HepG2 (cell line): ENCODE measurements at regions not wholly inside any gene's neighbourhood (a gene's known extent, or its start where the extent isn't known, plus 50 kb on each side); places are given as distances from the start of the nearest gene placed in this dataset.

Experiments
- ATAC-seq: fragments of 200-7000 bp; cut with Tn5 transposase; 3 replicates; pipeline ENCODE4 v1.9.1; 2020; ENCODE audit warnings: mild to moderate bottlenecking, moderate library complexity
- BruUV-seq: library from RNA; stranded (reverse); fragments of 400-500 nt; replicated peaks from 2 replicates; lab custom pipeline; 2021; lab: Mats Ljungman, UMichigan
- CTCF ChIA-PET: fragments of 300-600 bp; formaldehyde crosslinking; extraction: SDS; loops from one replicate; lab custom pipeline; 2021; ENCODE audit warnings: low total read pairs, inconsistent platforms, low intra/inter-chr PET ratio; lab: Yijun Ruan, JAX
- POLR2A ChIA-PET: fragments of 350-600 bp; sonication (Branson Sonifier 250); formaldehyde crosslinking; loops from one replicate; lab custom pipeline; 2020; ENCODE audit warnings: antibody characterized with exemption, inconsistent platforms; lab: Yijun Ruan, JAX
- DNase-seq: peaks from one replicate; pipeline ENCODE4 v3.0.0-alpha.2; 2015; ENCODE audit warnings: low spot score
- FAIRE-seq: peaks from 3 replicates; lab custom pipeline; 2011; peaks lifted over from hg19 to GRCh38; lab: Jason Lieb, UNC
- H2AFZ ChIP-seq: one replicate; pipeline ENCODE4 v1.6.1; 2011; ENCODE audit warnings: low read length, inconsistent platforms
- H3K27ac ChIP-seq: fragments of 300-600 bp; 3 replicates; pipeline ENCODE4 v1.8.0; 2011; ENCODE audit warnings: mixed run types, mild to moderate bottlenecking, mixed read lengths, low read length, inconsistent platforms; ENCODE audit not compliant: insufficient read depth; ENCODE audit errors: extremely low read length
- H3K27me3 ChIP-seq, 2 experiments: fragments of 200-600 bp in 1 of 2; 2 replicates in 1 of 2; 3 replicates in 1 of 2; pipeline versions ENCODE4 v1.6.0 to v1.8.0; 2011; ENCODE audit warnings: low read length in 2 of 2, mild to moderate bottlenecking in 2 of 2, moderate library complexity in 2 of 2, inconsistent platforms in 1 of 2; ENCODE audit not compliant: insufficient read depth in 2 of 2, control insufficient read depth in 1 of 2
- H3K36me3 ChIP-seq, 2 experiments: fragments of 200-600 bp in 1 of 2; replicated peaks in 1 of 2; 2 replicates in 1 of 2; 3 replicates in 1 of 2; pipeline versions ENCODE4 v1.5.1 to v1.8.0; 2011; ENCODE audit warnings: low read length in 2 of 2, inconsistent platforms in 1 of 2; ENCODE audit not compliant: insufficient read depth in 2 of 2, control insufficient read depth in 1 of 2
- H3K4me1 ChIP-seq: 2 replicates; pipeline ENCODE4 v1.5.1; 2012; ENCODE audit warnings: low read length, inconsistent platforms; ENCODE audit not compliant: insufficient read depth
- H3K4me2 ChIP-seq: 2 replicates; pipeline ENCODE4 v1.6.0; 2011; ENCODE audit warnings: low read depth, low read length, inconsistent platforms
- H3K4me3 ChIP-seq, 3 experiments: fragments of 200-600 bp in 1 of 3; sonication (generic), shearing (Covaris generic) in 1 of 3; replicated peaks in 1 of 3; 2 replicates each; pipeline ENCODE4 v1.5.1; 2011 to 2016; ENCODE audit warnings: low read length in 3 of 3, inconsistent platforms in 2 of 3, low read depth in 2 of 3, mild to moderate bottlenecking in 2 of 3, control low read depth in 1 of 3, mixed read lengths in 1 of 3; ENCODE audit not compliant: insufficient read depth in 1 of 3
- H3K79me2 ChIP-seq: one replicate; pipeline ENCODE4 v1.6.1; 2011; ENCODE audit warnings: low read length, inconsistent platforms; ENCODE audit not compliant: insufficient read depth
- H3K9ac ChIP-seq: 2 replicates; pipeline ENCODE4 v1.6.0; 2011; ENCODE audit warnings: mild to moderate bottlenecking, low read depth, low read length, inconsistent platforms; ENCODE audit not compliant: insufficient read depth
- H3K9me3 ChIP-seq: 2 replicates; pipeline ENCODE4 v1.5.1; 2012; ENCODE audit warnings: mild to moderate bottlenecking, low read length
- H4K20me1 ChIP-seq: 2 replicates; pipeline ENCODE4 v1.6.0; 2011; ENCODE audit warnings: inconsistent platforms, mild to moderate bottlenecking, low read length, moderate library complexity; ENCODE audit not compliant: insufficient read depth
- FOXO1 ChIP-seq: sonication (generic); formaldehyde crosslinking; IDR thresholded peaks from 2 replicates; pipeline ENCODE4 v1.4.0; 2020; ENCODE audit warnings: missing genetic modification reagents
- SNAPC2 ChIP-seq: sonication (generic); formaldehyde crosslinking; IDR thresholded peaks from 2 replicates; pipeline ENCODE4 v1.8.1; 2022; ENCODE audit warnings: mild to moderate bottlenecking, missing genetic modification reagents
- ZMAT3 ChIP-seq: sonication (generic); formaldehyde crosslinking; conservative IDR thresholded peaks from 2 replicates; pipeline ENCODE4 v1.7.0; 2021; ENCODE audit warnings: missing genetic modification reagents
- WGBS: methylation state at CpG from one replicate; pipeline ENCODE4 v1.1.6; 2017; ENCODE audit warnings: low lambda C conversion rate; 5-methylcytosine and 5-hydroxymethylcytosine counted together
- in situ Hi-C: cut with HindIII; loops from 2 replicates; pipeline ENCODE4 v1.10.0; 2017; ENCODE audit warnings: low pct_unique_long_range_greater_than_20kb; ENCODE audit not compliant: extremely low pct_ligation_motif_present
- intact Hi-C: fragments of 100-400 bp; cut with micrococcal nuclease; formaldehyde crosslinking; loops from one replicate; pipeline ENCODE4 v1.10.0; 2022; ENCODE audit not compliant: unreplicated experiment
- TF ChIP-seq, protein P1 (sequence below): sonication (generic); formaldehyde crosslinking; IDR thresholded peaks from 2 replicates; pipeline ENCODE4 v1.5.0; 2020; ENCODE audit warnings: mild to moderate bottlenecking, missing genetic modification reagents, borderline replicate concordance

DNA sequence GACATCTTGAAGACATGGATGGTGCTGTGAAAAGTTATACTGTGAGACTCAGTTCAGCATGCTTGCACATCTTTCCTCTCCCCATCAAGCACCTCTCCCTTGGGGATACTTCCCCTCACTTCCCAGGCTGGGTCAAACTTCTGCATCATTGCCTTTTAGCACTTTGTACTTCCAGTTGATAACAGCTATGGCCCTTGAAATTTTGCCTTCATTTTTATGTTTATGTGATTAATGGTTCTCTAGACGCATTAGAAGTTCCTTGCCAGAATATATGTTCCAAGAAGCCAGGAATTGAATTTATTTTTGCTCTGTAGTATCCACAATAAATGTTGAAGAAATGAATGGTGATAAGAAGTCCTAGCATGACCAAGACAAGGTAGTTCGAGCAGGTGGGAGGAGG lies 120.9 kb upstream of the ST6GAL2 start:
- intact Hi-C loops = no loop called here
- in situ Hi-C loops = no loop called here
- Histone ChIP-seq H3K27me3 (no peaks in the 10 kb centered on the region), H3K9ac (no peak overlapping the region), H2AFZ (no peak overlapping the region), H3K36me3 (no peaks in the 10 kb centered on the region), H3K27ac (no peak overlapping the region), H3K79me2 (no peaks in the 10 kb centered on the region), H3K4me2 (no peak overlapping the region), H3K4me3 (no peak overlapping the region), H3K4me1 (no peaks in the 10 kb centered on the region), H3K9me3 (no peaks in the 10 kb centered on the region), H4K20me1 (no peaks in the 10 kb centered on the region)
- no peak for DNase-seq
- no peak for FAIRE-seq
- 1% methylated on average over 2 of the region's 2 CpGs for WGBS
- ChIA-PET CTCF (no interaction called here), POLR2A (no interaction called here)
- no peak for TF ChIP-seq FOXO1 (CRISPR knock-in tag)
- TF ChIP-seq, protein P1, sequence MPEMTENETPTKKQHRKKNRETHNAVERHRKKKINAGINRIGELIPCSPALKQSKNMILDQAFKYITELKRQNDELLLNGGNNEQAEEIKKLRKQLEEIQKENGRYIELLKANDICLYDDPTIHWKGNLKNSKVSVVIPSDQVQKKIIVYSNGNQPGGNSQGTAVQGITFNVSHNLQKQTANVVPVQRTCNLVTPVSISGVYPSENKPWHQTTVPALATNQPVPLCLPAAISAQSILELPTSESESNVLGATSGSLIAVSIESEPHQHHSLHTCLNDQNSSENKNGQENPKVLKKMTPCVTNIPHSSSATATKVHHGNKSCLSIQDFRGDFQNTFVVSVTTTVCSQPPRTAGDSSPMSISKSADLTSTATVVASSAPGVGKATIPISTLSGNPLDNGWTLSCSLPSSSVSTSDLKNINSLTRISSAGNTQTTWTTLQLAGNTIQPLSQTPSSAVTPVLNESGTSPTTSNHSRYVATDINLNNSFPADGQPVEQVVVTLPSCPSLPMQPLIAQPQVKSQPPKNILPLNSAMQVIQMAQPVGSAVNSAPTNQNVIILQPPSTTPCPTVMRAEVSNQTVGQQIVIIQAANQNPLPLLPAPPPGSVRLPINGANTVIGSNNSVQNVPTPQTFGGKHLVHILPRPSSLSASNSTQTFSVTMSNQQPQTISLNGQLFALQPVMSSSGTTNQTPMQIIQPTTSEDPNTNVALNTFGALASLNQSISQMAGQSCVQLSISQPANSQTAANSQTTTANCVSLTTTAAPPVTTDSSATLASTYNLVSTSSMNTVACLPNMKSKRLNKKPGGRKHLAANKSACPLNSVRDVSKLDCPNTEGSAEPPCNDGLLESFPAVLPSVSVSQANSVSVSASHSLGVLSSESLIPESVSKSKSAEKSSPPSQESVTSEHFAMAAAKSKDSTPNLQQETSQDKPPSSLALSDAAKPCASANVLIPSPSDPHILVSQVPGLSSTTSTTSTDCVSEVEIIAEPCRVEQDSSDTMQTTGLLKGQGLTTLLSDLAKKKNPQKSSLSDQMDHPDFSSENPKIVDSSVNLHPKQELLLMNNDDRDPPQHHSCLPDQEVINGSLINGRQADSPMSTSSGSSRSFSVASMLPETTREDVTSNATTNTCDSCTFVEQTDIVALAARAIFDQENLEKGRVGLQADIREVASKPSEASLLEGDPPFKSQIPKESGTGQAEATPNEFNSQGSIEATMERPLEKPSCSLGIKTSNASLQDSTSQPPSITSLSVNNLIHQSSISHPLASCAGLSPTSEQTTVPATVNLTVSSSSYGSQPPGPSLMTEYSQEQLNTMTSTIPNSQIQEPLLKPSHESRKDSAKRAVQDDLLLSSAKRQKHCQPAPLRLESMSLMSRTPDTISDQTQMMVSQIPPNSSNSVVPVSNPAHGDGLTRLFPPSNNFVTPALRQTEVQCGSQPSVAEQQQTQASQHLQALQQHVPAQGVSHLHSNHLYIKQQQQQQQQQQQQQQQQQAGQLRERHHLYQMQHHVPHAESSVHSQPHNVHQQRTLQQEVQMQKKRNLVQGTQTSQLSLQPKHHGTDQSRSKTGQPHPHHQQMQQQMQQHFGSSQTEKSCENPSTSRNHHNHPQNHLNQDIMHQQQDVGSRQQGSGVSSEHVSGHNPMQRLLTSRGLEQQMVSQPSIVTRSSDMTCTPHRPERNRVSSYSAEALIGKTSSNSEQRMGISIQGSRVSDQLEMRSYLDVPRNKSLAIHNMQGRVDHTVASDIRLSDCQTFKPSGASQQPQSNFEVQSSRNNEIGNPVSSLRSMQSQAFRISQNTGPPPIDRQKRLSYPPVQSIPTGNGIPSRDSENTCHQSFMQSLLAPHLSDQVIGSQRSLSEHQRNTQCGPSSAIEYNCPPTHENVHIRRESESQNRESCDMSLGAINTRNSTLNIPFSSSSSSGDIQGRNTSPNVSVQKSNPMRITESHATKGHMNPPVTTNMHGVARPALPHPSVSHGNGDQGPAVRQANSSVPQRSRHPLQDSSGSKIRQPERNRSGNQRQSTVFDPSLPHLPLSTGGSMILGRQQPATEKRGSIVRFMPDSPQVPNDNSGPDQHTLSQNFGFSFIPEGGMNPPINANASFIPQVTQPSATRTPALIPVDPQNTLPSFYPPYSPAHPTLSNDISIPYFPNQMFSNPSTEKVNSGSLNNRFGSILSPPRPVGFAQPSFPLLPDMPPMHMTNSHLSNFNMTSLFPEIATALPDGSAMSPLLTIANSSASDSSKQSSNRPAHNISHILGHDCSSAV (CRISPR knock-in tag) = no peak
- TF ChIP-seq SNAPC2 (CRISPR knock-in tag) = no peak
- no peak for TF ChIP-seq ZMAT3
- no peak for ATAC-seq
- no TSS peak for BruUV-seq
